ENCODE measurements at regions not wholly inside any gene's neighbourhood (a gene's known extent, or its start where the extent isn't known, plus 50 kb on each side); places are given as distances from the start of the nearest gene placed in this dataset.

DNA sequence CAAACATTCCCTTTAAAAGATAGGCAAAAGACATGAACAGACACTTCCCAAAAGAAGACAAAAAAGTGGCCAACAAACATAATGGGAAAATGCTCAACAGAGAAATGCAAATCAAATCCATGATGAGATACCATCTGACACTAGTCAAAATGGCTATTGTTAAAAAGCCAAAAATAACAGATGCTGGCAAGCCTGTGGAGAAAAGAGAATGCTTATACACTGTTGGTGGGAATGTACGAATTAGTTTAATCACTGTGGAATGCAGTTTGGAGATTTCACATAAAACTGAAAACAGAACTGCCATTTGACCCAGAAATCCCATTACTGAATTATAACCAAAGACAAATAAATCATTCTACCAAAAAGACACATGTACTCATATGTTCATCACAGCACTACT is 58.3 kb upstream of the WDR41 start:
- Histone ChIP-seq H3K4me1 (ENCODE audit: control insufficient read depth, extremely low read depth, insufficient read depth, low read length) (no peaks in the 10 kb centered on the region), H3K9me1 (replicated peaks; ENCODE audit: control insufficient read depth, extremely low read depth, insufficient read depth, low read length) (no peaks in the 10 kb centered on the region), H4K20me1 (replicated peaks; ENCODE audit: control insufficient read depth, extremely low read depth, insufficient read depth, low read length) (no peaks in the 10 kb centered on the region), H3K9ac (replicated peaks; ENCODE audit: extremely low read depth, insufficient read depth, low read length) (no peak overlapping the region), H3K27me3 (ENCODE audit: control insufficient read depth in 2 of 2, insufficient read depth in 2 of 2, low read length in 2 of 2) (peaks cover 0 to 1% of the 10 kb centered on the region in 2 experiments), H3K9me3 (replicated peaks; ENCODE audit: control insufficient read depth, insufficient read depth, low read length) (no peaks in the 10 kb centered on the region), H3K27ac (ENCODE audit: insufficient read depth, low read depth, low read length) (no peak overlapping the region), H3K36me3 (ENCODE audit: control insufficient read depth in 2 of 2, extremely low read depth in 1 of 2, insufficient read depth in 2 of 2, low read length in 2 of 2) (no peaks in the 10 kb centered on the region), H3K4me2 (ENCODE audit: insufficient read depth, low read length) (no peak overlapping the region), H3K4me3 (replicated peaks in 1 of 3; ENCODE audit: insufficient read depth in 1 of 3, low read depth in 1 of 3, low read length in 3 of 3) (no peak overlapping the region), H3K79me2 (ENCODE audit: control insufficient read depth, insufficient read depth, low read length) (no peaks in the 10 kb centered on the region), H2AFZ (ENCODE audit: low read depth, low read length) (no peak overlapping the region)
- POLR2A ChIA-PET, result no interaction called here
- BruUV-seq (replicated peaks), result no TSS peak
- TF ChIP-seq MYC (IDR thresholded peaks at IDR 0.05; ENCODE audit: low read depth, low read length), result no peak
- TF ChIP-seq, protein P1, sequence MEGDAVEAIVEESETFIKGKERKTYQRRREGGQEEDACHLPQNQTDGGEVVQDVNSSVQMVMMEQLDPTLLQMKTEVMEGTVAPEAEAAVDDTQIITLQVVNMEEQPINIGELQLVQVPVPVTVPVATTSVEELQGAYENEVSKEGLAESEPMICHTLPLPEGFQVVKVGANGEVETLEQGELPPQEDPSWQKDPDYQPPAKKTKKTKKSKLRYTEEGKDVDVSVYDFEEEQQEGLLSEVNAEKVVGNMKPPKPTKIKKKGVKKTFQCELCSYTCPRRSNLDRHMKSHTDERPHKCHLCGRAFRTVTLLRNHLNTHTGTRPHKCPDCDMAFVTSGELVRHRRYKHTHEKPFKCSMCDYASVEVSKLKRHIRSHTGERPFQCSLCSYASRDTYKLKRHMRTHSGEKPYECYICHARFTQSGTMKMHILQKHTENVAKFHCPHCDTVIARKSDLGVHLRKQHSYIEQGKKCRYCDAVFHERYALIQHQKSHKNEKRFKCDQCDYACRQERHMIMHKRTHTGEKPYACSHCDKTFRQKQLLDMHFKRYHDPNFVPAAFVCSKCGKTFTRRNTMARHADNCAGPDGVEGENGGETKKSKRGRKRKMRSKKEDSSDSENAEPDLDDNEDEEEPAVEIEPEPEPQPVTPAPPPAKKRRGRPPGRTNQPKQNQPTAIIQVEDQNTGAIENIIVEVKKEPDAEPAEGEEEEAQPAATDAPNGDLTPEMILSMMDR (IDR thresholded peaks at IDR 0.05; ENCODE audit: extremely low read depth in 1 of 2, insufficient read depth in 1 of 2, low read depth in 1 of 2, low read length in 2 of 2), result no peak
- TF ChIP-seq EZH2 (IDR thresholded peaks at IDR 0.05; ENCODE audit: borderline replicate concordance, low read depth, low read length, severe bottlenecking), result no peak
- TF ChIP-seq FOS (IDR thresholded peaks at IDR 0.05; ENCODE audit: borderline replicate concordance, insufficient read depth, low read length), result no peak
- DNase-seq (ENCODE audit: low read depth, low spot score), result no peak
- no peak for FAIRE-seq
- intact Hi-C loops (cut with micrococcal nuclease) (no loop called here), dilution Hi-C loops (cut with MboI; ENCODE audit: extremely low pct_ligation_motif_present, low sequenced_read_pairs) (no loop called here)
- CTCF ChIA-PET, result no interaction called here

DNA sequence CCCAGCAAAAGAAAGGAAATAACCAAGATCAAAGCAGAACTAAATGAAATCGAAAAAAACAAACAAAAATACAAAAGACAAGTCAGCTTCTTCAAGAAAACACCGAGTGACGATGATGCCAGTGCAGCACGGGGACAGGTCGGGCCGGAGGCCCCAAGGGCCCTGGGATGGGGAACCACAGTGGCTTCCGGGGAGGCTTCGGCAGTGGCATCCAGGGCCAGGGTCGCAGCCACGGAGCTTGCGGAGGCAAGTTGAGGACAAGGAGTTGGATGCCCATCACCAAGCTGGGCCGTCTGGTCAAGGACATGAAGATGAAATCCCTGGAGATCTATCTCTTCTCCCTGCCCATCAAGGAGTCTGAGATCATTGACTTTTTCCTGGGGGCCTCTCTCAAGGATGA is 53.2 kb upstream of the WDR41 start:
- Histone ChIP-seq H4K20me1 (replicated peaks; ENCODE audit: control insufficient read depth, extremely low read depth, insufficient read depth, low read length) (no peaks in the 10 kb centered on the region), H2AFZ (ENCODE audit: low read depth, low read length) (no peak overlapping the region), H3K27ac (ENCODE audit: insufficient read depth, low read depth, low read length) (no peak overlapping the region), H3K9me3 (replicated peaks; ENCODE audit: control insufficient read depth, insufficient read depth, low read length) (no peaks in the 10 kb centered on the region), H3K9me1 (replicated peaks; ENCODE audit: control insufficient read depth, extremely low read depth, insufficient read depth, low read length) (no peaks in the 10 kb centered on the region), H3K36me3 (ENCODE audit: control insufficient read depth in 2 of 2, extremely low read depth in 1 of 2, insufficient read depth in 2 of 2, low read length in 2 of 2) (no peaks in the 10 kb centered on the region), H3K79me2 (ENCODE audit: control insufficient read depth, insufficient read depth, low read length) (no peaks in the 10 kb centered on the region), H3K4me3 (replicated peaks in 1 of 3; ENCODE audit: insufficient read depth in 1 of 3, low read depth in 1 of 3, low read length in 3 of 3) (no peak overlapping the region), H3K9ac (replicated peaks; ENCODE audit: extremely low read depth, insufficient read depth, low read length) (no peak overlapping the region), H3K4me2 (ENCODE audit: insufficient read depth, low read length) (no peak overlapping the region), H3K27me3 (ENCODE audit: control insufficient read depth in 2 of 2, insufficient read depth in 2 of 2, low read length in 2 of 2) (no peaks in the 10 kb centered on the region), H3K4me1 (ENCODE audit: control insufficient read depth, extremely low read depth, insufficient read depth, low read length) (no peaks in the 10 kb centered on the region)
- TF ChIP-seq JUN (IDR thresholded peaks at IDR 0.05; ENCODE audit: borderline replicate concordance, insufficient read depth, insufficient read length, low read depth) (no peak), FOS (IDR thresholded peaks at IDR 0.05; ENCODE audit: borderline replicate concordance, insufficient read depth, low read length) (no peak), GATA2 (IDR thresholded peaks at IDR 0.05; ENCODE audit: insufficient read depth, insufficient read length, low read depth, low read length) (no peak), EZH2 (IDR thresholded peaks at IDR 0.05; ENCODE audit: borderline replicate concordance, low read depth, low read length, severe bottlenecking) (no peak)
- ChIA-PET POLR2A (no interaction called here), CTCF (interaction anchor here (1.1 kb wide), 1 partner anchor 21 kb away, joined by 3 read pairs; no protein-coding TSS in a partner anchor)
- FAIRE-seq, result no peak
- DNase-seq (ENCODE audit: low read depth, low spot score), result no peak
- BruUV-seq (replicated peaks), result no TSS peak
- dilution Hi-C loops (cut with MboI; ENCODE audit: extremely low pct_ligation_motif_present, low sequenced_read_pairs) (no loop called here), intact Hi-C loops (cut with micrococcal nuclease) (no loop called here)
